ENCODE measurements at regions not wholly inside any gene's neighbourhood (a gene's known extent, or its start where the extent isn't known, plus 50 kb on each side); places are given as distances from the start of the nearest gene placed in this dataset.

DNA sequence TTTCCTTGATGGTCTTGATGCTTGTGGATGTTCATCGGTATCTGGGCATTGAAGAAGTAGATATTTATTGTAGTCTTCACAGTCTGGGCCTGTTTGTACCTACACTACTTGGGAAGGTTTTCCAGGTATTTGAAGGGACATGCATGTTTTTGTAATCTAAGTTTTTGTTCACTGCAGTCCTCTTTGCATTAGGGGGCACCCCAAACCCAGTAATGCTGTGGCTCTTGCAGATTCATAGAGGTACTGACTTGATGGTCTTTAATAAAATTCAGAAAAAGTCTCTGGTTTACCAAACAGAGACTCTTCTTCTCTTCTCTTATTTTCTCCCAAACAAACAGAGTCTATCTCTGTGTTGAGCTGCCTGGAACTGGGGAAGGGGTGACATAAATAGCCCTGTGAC is 150.9 kb upstream of the SLC16A7 start:
- no peak overlapping the region for H3K18ac ChIP-seq (ENCODE audit: low read depth, low read length)
- no peak overlapping the region for H2AK5ac ChIP-seq (ENCODE audit: low read depth, low read length)
- no TSS peak for BruUV-seq (replicated peaks)
- H3K4ac ChIP-seq (ENCODE audit: low read depth, low read length) = no peak overlapping the region
- no peak overlapping the region for H4K8ac ChIP-seq (ENCODE audit: low read depth in 2 of 2, low read length in 2 of 2)
- dilution Hi-C loops (cut with HindIII; ENCODE audit: low sequenced_read_pairs, unreplicated experiment) (no loop called here), intact Hi-C loops (cut with micrococcal nuclease) (loop anchor here (10.0 kb wide), 1 partner anchor 390 kb away; no protein-coding TSS in a partner anchor), in situ Hi-C loops (cut with MboI; ENCODE audit: low sequenced_read_pairs) (no loop called here)
- H3K36me3 ChIP-seq (ENCODE audit: control insufficient read depth, insufficient read depth, low read length) = no peaks in the 10 kb centered on the region
- no peak overlapping the region for H3K4me2 ChIP-seq (ENCODE audit: low read depth, low read length)
- H3K9me3 ChIP-seq (ENCODE audit: control insufficient read depth, insufficient read depth, low read length) = no peaks in the 10 kb centered on the region; the same call in 1 of the 2 replicates
- no CpG with 5 or more reads among the region's 1 CpG for WGBS, 2 experiments (ENCODE audit: extremely low coverage in 2 of 2, insufficient read length in 1 of 2)
- H4K91ac ChIP-seq (ENCODE audit: insufficient read depth, low read depth, low read length) = no peak overlapping the region
- ChIA-PET POLR2A (ENCODE audit: unreplicated experiment) (no interaction called here), CTCF (interaction anchor here (1.0 kb wide), 1 partner anchor 390 kb away, joined by 3 read pairs; no protein-coding TSS in a partner anchor)
- no peak overlapping the region for H2AFZ ChIP-seq (replicated peaks; ENCODE audit: low read length, poor library complexity)
- ATAC-seq (ENCODE audit: low read depth) (no peak), DNase-seq (peak; percentile 15)
- H3K14ac ChIP-seq (replicated peaks; ENCODE audit: low read depth, low read length) = no peak overlapping the region
- H4K5ac ChIP-seq (ENCODE audit: low read depth, low read length) = no peak overlapping the region
- TF ChIP-seq CHD1 (IDR thresholded peaks at IDR 0.05; ENCODE audit: low read depth, low read length) (no peak), CEBPB (IDR thresholded peaks at IDR 0.05; ENCODE audit: low read depth, low read length) (no peak), RCOR1 (IDR thresholded peaks at IDR 0.05; ENCODE audit: insufficient replicate concordance, low read length) (no peak), POLR2A (IDR thresholded peaks at IDR 0.05; ENCODE audit: low read depth, low read length) (no peak), MXI1 (IDR thresholded peaks at IDR 0.05; ENCODE audit: borderline replicate concordance, low read depth, low read length) (no peak), SMC3 (IDR thresholded peaks at IDR 0.05; ENCODE audit: low read depth, low read length) (peak; percentile 40; the same call in 1 of the 2 replicates), FOS (IDR thresholded peaks at IDR 0.05; ENCODE audit: low read depth, low read length) (no peak), RAD21 (IDR thresholded peaks at IDR 0.05; ENCODE audit: low read length) (peak; percentile 51), CTCF (conservative IDR thresholded peaks at IDR 0.05; ENCODE audit: low read depth, low read length) (peak; percentile 51), NFE2L2 (IDR thresholded peaks at IDR 0.05; ENCODE audit: low read depth, low read length) (no peak)
- TF ChIP-seq, protein P1, sequence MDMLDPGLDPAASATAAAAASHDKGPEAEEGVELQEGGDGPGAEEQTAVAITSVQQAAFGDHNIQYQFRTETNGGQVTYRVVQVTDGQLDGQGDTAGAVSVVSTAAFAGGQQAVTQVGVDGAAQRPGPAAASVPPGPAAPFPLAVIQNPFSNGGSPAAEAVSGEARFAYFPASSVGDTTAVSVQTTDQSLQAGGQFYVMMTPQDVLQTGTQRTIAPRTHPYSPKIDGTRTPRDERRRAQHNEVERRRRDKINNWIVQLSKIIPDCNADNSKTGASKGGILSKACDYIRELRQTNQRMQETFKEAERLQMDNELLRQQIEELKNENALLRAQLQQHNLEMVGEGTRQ (IDR thresholded peaks at IDR 0.05; ENCODE audit: low read depth, low read length) = no peak
- H3K9ac ChIP-seq (ENCODE audit: low read depth, low read length) = no peak overlapping the region
- H3K79me1 ChIP-seq (ENCODE audit: low read depth in 1 of 2, low read length in 2 of 2) = no peaks in the 10 kb centered on the region
- no peak overlapping the region for H2BK20ac ChIP-seq (ENCODE audit: low read depth, low read length)
- no peak overlapping the region for H2BK120ac ChIP-seq (ENCODE audit: low read depth, low read length)
- H4K20me1 ChIP-seq (ENCODE audit: insufficient read depth, low read length) = no peaks in the 10 kb centered on the region
- H2BK15ac ChIP-seq (ENCODE audit: low read depth, low read length) = no peak overlapping the region
- no peak overlapping the region for H2BK5ac ChIP-seq (ENCODE audit: low read depth, low read length, poor library complexity, severe bottlenecking)
- no peaks in the 10 kb centered on the region for H3K4me1 ChIP-seq (ENCODE audit: control insufficient read depth, insufficient read depth, low read length)
- H3K9me1 ChIP-seq (ENCODE audit: insufficient read depth, low read length) = no peaks in the 10 kb centered on the region
- no peak overlapping the region for H3K27ac ChIP-seq (ENCODE audit: insufficient read depth, low read length)
- no peak overlapping the region for H3K23ac ChIP-seq (ENCODE audit: low read depth, low read length)
- no peaks in the 10 kb centered on the region for H3K27me3 ChIP-seq (ENCODE audit: control insufficient read depth, insufficient read depth, low read length)
- H3K4me3 ChIP-seq (ENCODE audit: insufficient read depth, low read depth, low read length) = no peak overlapping the region
- H3K56ac ChIP-seq (ENCODE audit: extremely low read depth, insufficient read depth, low read length) = no peak overlapping the region
- H2AK9ac ChIP-seq (replicated peaks; ENCODE audit: low read depth, low read length, poor library complexity) = no peak overlapping the region

All from IMR-90 (cell line).